HFF-Myc (cell line): ENCODE measurements at regions not wholly inside any gene's neighbourhood (a gene's known extent, or its start where the extent isn't known, plus 50 kb on each side); places are given as distances from the start of the nearest gene placed in this dataset.

Experiments
- DNase-seq: peaks from one replicate; pipeline ENCODE4 v3.0.0-alpha.2; 2011; ENCODE audit warnings: low read depth; ENCODE audit errors: extremely low read depth
- H3K4me3 ChIP-seq: replicated peaks from 2 replicates; pipeline ENCODE4 v1.5.1; 2011; ENCODE audit warnings: low read depth, mild to moderate bottlenecking, control low read depth, low read length
- TF ChIP-seq, protein P1 (sequence below): IDR thresholded peaks from 2 replicates; pipeline ENCODE4 v1.5.1; 2012; ENCODE audit warnings: mild to moderate bottlenecking, low read depth, low read length, control low read depth; ENCODE audit errors: missing control alignments

- TF ChIP-seq, protein P1, sequence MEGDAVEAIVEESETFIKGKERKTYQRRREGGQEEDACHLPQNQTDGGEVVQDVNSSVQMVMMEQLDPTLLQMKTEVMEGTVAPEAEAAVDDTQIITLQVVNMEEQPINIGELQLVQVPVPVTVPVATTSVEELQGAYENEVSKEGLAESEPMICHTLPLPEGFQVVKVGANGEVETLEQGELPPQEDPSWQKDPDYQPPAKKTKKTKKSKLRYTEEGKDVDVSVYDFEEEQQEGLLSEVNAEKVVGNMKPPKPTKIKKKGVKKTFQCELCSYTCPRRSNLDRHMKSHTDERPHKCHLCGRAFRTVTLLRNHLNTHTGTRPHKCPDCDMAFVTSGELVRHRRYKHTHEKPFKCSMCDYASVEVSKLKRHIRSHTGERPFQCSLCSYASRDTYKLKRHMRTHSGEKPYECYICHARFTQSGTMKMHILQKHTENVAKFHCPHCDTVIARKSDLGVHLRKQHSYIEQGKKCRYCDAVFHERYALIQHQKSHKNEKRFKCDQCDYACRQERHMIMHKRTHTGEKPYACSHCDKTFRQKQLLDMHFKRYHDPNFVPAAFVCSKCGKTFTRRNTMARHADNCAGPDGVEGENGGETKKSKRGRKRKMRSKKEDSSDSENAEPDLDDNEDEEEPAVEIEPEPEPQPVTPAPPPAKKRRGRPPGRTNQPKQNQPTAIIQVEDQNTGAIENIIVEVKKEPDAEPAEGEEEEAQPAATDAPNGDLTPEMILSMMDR = no peak
- no peak overlapping the region for H3K4me3 ChIP-seq
- DNase-seq = no peak
These were observed 160.9 kb upstream of the SYT13 start for GRCh38 chr11:45446998-45447397.

DNA sequence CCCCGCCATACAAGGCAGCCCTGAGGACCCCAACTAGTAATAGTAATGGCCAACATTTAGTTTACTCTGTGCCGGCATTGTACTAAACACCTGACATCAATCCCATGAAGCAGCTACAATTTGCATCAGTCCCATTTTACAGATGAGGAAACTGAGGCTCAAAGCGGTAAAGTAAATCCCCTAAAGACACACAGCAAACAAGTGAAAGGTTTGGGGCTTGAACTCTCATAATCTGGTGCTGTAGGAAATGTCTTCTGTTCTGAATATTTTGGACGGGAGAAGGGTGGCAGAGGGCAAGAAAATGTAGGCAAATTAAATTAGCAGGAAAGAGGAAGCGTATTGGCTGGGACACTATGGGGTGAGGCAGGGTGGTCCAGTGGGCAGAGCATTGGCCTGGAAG is 160.3 kb upstream of the SYT13 start:
- DNase-seq = no peak
- TF ChIP-seq, protein P1 = no peak
- H3K4me3 ChIP-seq = no peak overlapping the region

GRCh38 chr11:45444796-45445195 is 158.7 kb upstream of the SYT13 start:
- TF ChIP-seq, protein P1 = no peak
- no peak overlapping the region for H3K4me3 ChIP-seq
- DNase-seq = no peak

DNA sequence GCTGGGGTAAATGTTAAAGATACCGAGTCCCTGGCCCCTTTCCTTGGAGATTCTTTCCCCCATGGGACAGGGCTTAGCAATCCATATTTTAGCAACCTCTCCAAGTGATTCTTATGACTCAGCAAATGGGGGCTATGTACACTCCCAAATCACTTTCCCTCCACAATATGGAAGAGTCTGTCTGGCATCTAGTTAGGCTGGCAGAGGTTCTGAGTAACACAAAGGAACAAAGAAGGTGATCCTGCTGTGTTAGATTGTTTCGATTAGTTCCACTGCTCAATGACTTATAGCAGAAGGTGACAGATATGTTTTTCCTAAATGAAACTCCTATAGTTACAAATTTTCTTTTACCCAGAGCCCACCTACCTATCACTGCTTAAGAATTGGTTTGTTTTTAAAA is 154.0 kb upstream of the SYT13 start:
- no peak overlapping the region for H3K4me3 ChIP-seq
- no peak for DNase-seq

GRCh38 chr11:45436966-45437365 is 150.8 kb upstream of the SYT13 start:
- TF ChIP-seq, protein P1 = no peak
- no peak for DNase-seq
- no peak overlapping the region for H3K4me3 ChIP-seq

More for the DNA sequence above, 154.0 kb upstream of the SYT13 start:
- TF ChIP-seq, protein P1 = no peak

DNA sequence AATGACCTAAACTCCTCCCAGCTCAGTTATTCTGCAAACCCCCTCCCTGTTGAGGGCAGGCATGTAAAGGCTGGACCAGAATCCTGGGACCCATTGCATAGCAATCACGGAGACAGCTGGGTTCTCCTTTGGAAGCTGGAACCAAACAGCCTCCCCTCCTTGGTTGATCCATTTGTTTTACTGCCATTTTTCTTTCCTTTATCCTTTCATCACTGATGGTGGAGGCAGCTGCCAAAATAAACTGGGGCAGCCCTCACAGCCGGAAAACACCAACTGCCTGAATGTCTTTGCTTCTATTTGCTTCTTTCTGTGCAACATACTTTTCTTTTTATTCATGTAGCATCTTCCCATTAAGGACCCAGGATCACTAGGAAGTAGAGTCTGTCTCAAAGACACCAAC is 150.0 kb upstream of the SYT13 start:
- no peak for DNase-seq
- no peak overlapping the region for H3K4me3 ChIP-seq
- TF ChIP-seq, protein P1 = no peak

DNA sequence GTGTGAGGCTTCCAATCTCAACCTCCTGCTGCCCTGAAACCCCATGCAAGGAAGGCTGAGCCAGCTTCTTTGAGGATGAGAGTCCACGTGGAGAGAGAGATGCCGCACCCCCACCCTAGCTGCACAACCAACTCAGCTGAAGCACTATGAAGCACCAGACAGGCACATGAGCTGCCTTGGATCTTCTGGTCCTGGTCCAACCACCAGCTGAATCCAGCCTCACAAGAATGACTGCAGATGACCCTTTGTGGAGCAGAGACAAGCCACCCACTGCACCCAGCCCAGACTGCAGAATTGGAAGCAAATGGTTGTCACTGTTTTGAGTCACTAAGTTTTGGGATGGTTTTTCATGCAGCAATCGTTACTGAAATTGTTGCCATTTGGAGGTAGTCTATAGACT is 149.6 kb upstream of the SYT13 start:
- H3K4me3 ChIP-seq = no peak overlapping the region
- DNase-seq = no peak
- TF ChIP-seq, protein P1 = no peak
